GM18909 (cell line): ENCODE measurements at regions not wholly inside any gene's neighbourhood (a gene's known extent, or its start where the extent isn't known, plus 50 kb on each side); places are given as distances from the start of the nearest gene placed in this dataset.
"Not testable (repeated sequence)": the region's sequence is repeated elsewhere in the genome, so short reads cannot be mapped to it uniquely, and the experiment has no call there.

Source experiments
- ATAC-seq: cut with Tn5 transposase; IDR thresholded peaks from one replicate; pipeline ENCODE4 v1.9.1; 2021; ENCODE audit warnings: mild to moderate bottlenecking; ENCODE audit not compliant: unreplicated experiment, poor library complexity

- ATAC-seq = no peak
These were observed 911.4 kb downstream of the TRIB2 start for GRCh38 chr2:13628122-13628521.

GRCh38 chr2:13638181-13638580, 921.4 kb downstream of the TRIB2 start:
- no peak for ATAC-seq

- ATAC-seq = no peak
These were observed 933.2 kb downstream of the TRIB2 start for GRCh38 chr2:13649918-13650317.

- no peak for ATAC-seq
These were observed 933.9 kb downstream of the TRIB2 start for GRCh38 chr2:13650586-13651180.

GRCh38 chr2:13651684-13652131, 935.0 kb downstream of the TRIB2 start:
- peak; percentile 64 for ATAC-seq

GRCh38 chr2:13652531-13653313, 936.0 kb downstream of the TRIB2 start:
- no peak for ATAC-seq

- no peak for ATAC-seq
These were observed 937.7 kb downstream of the TRIB2 start for GRCh38 chr2:13654416-13654815.

GRCh38 chr2:13660231-13660630, 943.5 kb downstream of the TRIB2 start:
- ATAC-seq = no peak

- no peak for ATAC-seq
These were observed 945.3 kb downstream of the TRIB2 start for GRCh38 chr2:13662055-13662454.

- peak; percentile 86 for ATAC-seq
These were observed 950.1 kb downstream of the TRIB2 start for GRCh38 chr2:13666582-13667414.

GRCh38 chr2:13667415-13667757, 950.6 kb downstream of the TRIB2 start:
- ATAC-seq = peak; percentile 28

GRCh38 chr2:13669607-13670006, 952.9 kb downstream of the TRIB2 start:
- ATAC-seq = no peak

GRCh38 chr2:13673821-13674220, 957.1 kb downstream of the TRIB2 start:
- not testable (repeated sequence) for ATAC-seq

GRCh38 chr2:13676269-13676668, 956.2 kb upstream of the LRATD1 start:
- ATAC-seq = no peak

GRCh38 chr2:13681936-13682335, 950.6 kb upstream of the LRATD1 start:
- ATAC-seq = no peak

- no peak for ATAC-seq
These were observed 949.8 kb upstream of the LRATD1 start for GRCh38 chr2:13682540-13683272.

- peak; percentile 81 for ATAC-seq
These were observed 946.3 kb upstream of the LRATD1 start for GRCh38 chr2:13686262-13686661.

GRCh38 chr2:13694673-13695072, 937.8 kb upstream of the LRATD1 start:
- no peak for ATAC-seq

- no peak for ATAC-seq
These were observed 935.9 kb upstream of the LRATD1 start for GRCh38 chr2:13696601-13697000.

GRCh38 chr2:13698847-13699246, 933.7 kb upstream of the LRATD1 start:
- ATAC-seq = no peak
